SK-N-SH (cell line): ENCODE measurements at regions not wholly inside any gene's neighbourhood (a gene's known extent, or its start where the extent isn't known, plus 50 kb on each side); places are given as distances from the start of the nearest gene placed in this dataset.

Experiments
- MEF2A ChIP-seq: IDR thresholded peaks from 2 replicates; pipeline ENCODE4 v1.4.0; 2012; ENCODE audit warnings: low read depth, borderline replicate concordance
- TEAD4 ChIP-seq: IDR thresholded peaks from 2 replicates; pipeline ENCODE4 v1.4.0; 2012; ENCODE audit warnings: mild to moderate bottlenecking, borderline replicate concordance; ENCODE audit not compliant: insufficient read depth
- TF ChIP-seq, protein P1 (sequence below): fragments of 200-600 bp; sonication (generic); IDR thresholded peaks from 2 replicates; pipeline ENCODE4 v1.6.1; 2017; ENCODE audit warnings: antibody characterized with exemption, mild to moderate bottlenecking, moderate library complexity

DNA sequence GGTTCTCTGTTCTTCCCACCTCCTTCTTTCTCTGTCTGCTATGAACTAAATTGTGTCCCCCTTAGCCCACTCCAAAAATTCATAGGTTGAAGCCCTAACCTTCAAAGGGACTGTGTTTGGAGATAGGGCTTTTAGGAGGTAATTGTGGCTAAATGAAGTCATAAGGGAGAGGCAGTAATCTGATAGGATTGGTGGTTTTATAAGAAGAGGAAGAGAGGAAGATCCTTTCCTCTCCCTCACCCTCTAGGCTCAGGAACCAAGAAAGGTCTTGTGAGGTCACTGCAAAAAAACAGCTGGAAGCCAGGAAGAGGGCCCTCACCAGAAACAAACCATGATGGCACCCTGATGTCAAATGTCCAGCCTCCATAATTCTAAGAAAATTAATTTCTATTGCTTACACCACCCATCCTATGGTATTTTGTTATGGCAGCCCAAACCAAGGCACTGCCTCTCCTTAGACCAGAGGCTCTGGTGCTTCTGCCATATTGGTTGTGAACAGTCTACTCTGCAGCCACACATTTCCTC, 135.1 kb upstream of the COL21A1 start:
- no peak for TF ChIP-seq MEF2A
- TF ChIP-seq, protein P1, sequence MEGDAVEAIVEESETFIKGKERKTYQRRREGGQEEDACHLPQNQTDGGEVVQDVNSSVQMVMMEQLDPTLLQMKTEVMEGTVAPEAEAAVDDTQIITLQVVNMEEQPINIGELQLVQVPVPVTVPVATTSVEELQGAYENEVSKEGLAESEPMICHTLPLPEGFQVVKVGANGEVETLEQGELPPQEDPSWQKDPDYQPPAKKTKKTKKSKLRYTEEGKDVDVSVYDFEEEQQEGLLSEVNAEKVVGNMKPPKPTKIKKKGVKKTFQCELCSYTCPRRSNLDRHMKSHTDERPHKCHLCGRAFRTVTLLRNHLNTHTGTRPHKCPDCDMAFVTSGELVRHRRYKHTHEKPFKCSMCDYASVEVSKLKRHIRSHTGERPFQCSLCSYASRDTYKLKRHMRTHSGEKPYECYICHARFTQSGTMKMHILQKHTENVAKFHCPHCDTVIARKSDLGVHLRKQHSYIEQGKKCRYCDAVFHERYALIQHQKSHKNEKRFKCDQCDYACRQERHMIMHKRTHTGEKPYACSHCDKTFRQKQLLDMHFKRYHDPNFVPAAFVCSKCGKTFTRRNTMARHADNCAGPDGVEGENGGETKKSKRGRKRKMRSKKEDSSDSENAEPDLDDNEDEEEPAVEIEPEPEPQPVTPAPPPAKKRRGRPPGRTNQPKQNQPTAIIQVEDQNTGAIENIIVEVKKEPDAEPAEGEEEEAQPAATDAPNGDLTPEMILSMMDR, result no peak
- TF ChIP-seq TEAD4, result no peak
